ENCODE measurements at regions not wholly inside any gene's neighbourhood (a gene's known extent, or its start where the extent isn't known, plus 50 kb on each side); places are given as distances from the start of the nearest gene placed in this dataset.

- no peak overlapping the region for H3K4me3 ChIP-seq (ENCODE audit: insufficient read depth, low read depth, low read length)
- DNase-seq = no peak
These were observed 123.4 kb upstream of the SERPIND1 start for GRCh38 chr22:20650294-20651207.

GRCh38 chr22:20651286-20651685 is 122.6 kb upstream of the SERPIND1 start:
- H3K4me3 ChIP-seq (ENCODE audit: insufficient read depth, low read depth, low read length) = no peak overlapping the region
- DNase-seq = no peak
- H3K36me3 ChIP-seq (replicated peaks; ENCODE audit: control insufficient read depth, insufficient read depth, low read length) = no peaks in the 10 kb centered on the region
- H3K27me3 ChIP-seq (ENCODE audit: control insufficient read depth, insufficient read depth, low read length) = no peaks in the 10 kb centered on the region

More at GRCh38 chr22:20650294-20651207, 123.4 kb upstream of the SERPIND1 start:
- H3K27me3 ChIP-seq (ENCODE audit: control insufficient read depth, insufficient read depth, low read length) = no peaks in the 10 kb centered on the region
- H3K36me3 ChIP-seq (replicated peaks; ENCODE audit: control insufficient read depth, insufficient read depth, low read length) = no peaks in the 10 kb centered on the region

GRCh38 chr22:20652130-20652529 is 121.8 kb upstream of the SERPIND1 start:
- Histone ChIP-seq H3K4me3 (ENCODE audit: insufficient read depth, low read depth, low read length) (no peak overlapping the region), H3K36me3 (replicated peaks; ENCODE audit: control insufficient read depth, insufficient read depth, low read length) (no peaks in the 10 kb centered on the region), H3K27me3 (ENCODE audit: control insufficient read depth, insufficient read depth, low read length) (no peaks in the 10 kb centered on the region)
- no peak for DNase-seq

GRCh38 chr22:20652582-20652981 is 121.3 kb upstream of the SERPIND1 start:
- Histone ChIP-seq H3K36me3 (replicated peaks; ENCODE audit: control insufficient read depth, insufficient read depth, low read length) (no peaks in the 10 kb centered on the region), H3K27me3 (ENCODE audit: control insufficient read depth, insufficient read depth, low read length) (no peaks in the 10 kb centered on the region), H3K4me3 (ENCODE audit: insufficient read depth, low read depth, low read length) (no peak overlapping the region)
- DNase-seq = no peak

GRCh38 chr22:20653012-20653794 is 120.7 kb upstream of the SERPIND1 start:
- H3K4me3 ChIP-seq (ENCODE audit: insufficient read depth, low read depth, low read length) = no peak overlapping the region
- DNase-seq = no peak
- H3K36me3 ChIP-seq (replicated peaks; ENCODE audit: control insufficient read depth, insufficient read depth, low read length) = no peaks in the 10 kb centered on the region
- H3K27me3 ChIP-seq (ENCODE audit: control insufficient read depth, insufficient read depth, low read length) = no peaks in the 10 kb centered on the region

GRCh38 chr22:20653795-20654342 is 120.0 kb upstream of the SERPIND1 start:
- no peak overlapping the region for H3K4me3 ChIP-seq (ENCODE audit: insufficient read depth, low read depth, low read length)
- no peaks in the 10 kb centered on the region for H3K27me3 ChIP-seq (ENCODE audit: control insufficient read depth, insufficient read depth, low read length)
- no peak for DNase-seq
- no peaks in the 10 kb centered on the region for H3K36me3 ChIP-seq (replicated peaks; ENCODE audit: control insufficient read depth, insufficient read depth, low read length)

- no peak for DNase-seq
- Histone ChIP-seq H3K27me3 (ENCODE audit: control insufficient read depth, insufficient read depth, low read length) (no peaks in the 10 kb centered on the region), H3K36me3 (replicated peaks; ENCODE audit: control insufficient read depth, insufficient read depth, low read length) (no peaks in the 10 kb centered on the region), H3K4me3 (ENCODE audit: insufficient read depth, low read depth, low read length) (no peak overlapping the region)
These were observed 119.3 kb upstream of the SERPIND1 start for GRCh38 chr22:20654343-20655208.

GRCh38 chr22:20655623-20656022 is 118.3 kb upstream of the SERPIND1 start:
- Histone ChIP-seq H3K36me3 (replicated peaks; ENCODE audit: control insufficient read depth, insufficient read depth, low read length) (no peaks in the 10 kb centered on the region), H3K27me3 (ENCODE audit: control insufficient read depth, insufficient read depth, low read length) (no peaks in the 10 kb centered on the region), H3K4me3 (ENCODE audit: insufficient read depth, low read depth, low read length) (no peak overlapping the region)
- no peak for DNase-seq

- no peaks in the 10 kb centered on the region for H3K36me3 ChIP-seq (replicated peaks; ENCODE audit: control insufficient read depth, insufficient read depth, low read length)
- H3K4me3 ChIP-seq (ENCODE audit: insufficient read depth, low read depth, low read length) = no peak overlapping the region
- H3K27me3 ChIP-seq (ENCODE audit: control insufficient read depth, insufficient read depth, low read length) = no peaks in the 10 kb centered on the region
- no peak for DNase-seq
These were observed 117.4 kb upstream of the SERPIND1 start for GRCh38 chr22:20656516-20656901.

- H3K36me3 ChIP-seq (replicated peaks; ENCODE audit: control insufficient read depth, insufficient read depth, low read length) = no peaks in the 10 kb centered on the region
- no peaks in the 10 kb centered on the region for H3K27me3 ChIP-seq (ENCODE audit: control insufficient read depth, insufficient read depth, low read length)
- no peak for DNase-seq
- no peak overlapping the region for H3K4me3 ChIP-seq (ENCODE audit: insufficient read depth, low read depth, low read length)
These were observed 116.7 kb upstream of the SERPIND1 start for GRCh38 chr22:20656902-20657836.

Measured in H7 (cell line).